ENCODE measurements at regions not wholly inside any gene's neighbourhood (a gene's known extent, or its start where the extent isn't known, plus 50 kb on each side); places are given as distances from the start of the nearest gene placed in this dataset.

DNA sequence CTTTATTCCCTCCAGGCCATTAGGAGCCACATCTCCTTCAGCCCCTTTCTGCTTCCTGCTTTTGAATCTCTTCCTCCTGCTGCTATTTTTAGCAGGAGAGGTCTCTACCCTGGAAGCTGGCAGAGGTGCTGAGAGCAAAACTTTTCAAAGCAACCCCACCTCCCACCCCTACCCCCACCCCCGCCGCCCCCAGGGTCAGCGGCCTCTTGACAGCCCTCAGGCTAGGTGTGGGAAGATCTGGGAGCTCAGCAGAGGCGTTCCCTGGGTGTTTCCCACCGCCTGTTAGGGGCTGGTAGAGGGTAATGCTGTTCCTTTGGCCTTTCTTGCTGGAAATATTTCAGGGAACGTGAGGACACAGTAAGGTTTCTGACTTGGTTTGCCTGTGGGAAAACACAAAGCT, 112.5 kb upstream of the CACHD1 start:
- no peak overlapping the region for H3K4me3 Mint-ChIP-seq (ENCODE audit: unreplicated experiment)
- no peaks in the 10 kb centered on the region for H3K9me3 Mint-ChIP-seq (ENCODE audit: unreplicated experiment)
- peaks cover 2% of the 10 kb centered on the region for H3K4me1 Mint-ChIP-seq (ENCODE audit: unreplicated experiment)
- TF ChIP-seq, protein P1, sequence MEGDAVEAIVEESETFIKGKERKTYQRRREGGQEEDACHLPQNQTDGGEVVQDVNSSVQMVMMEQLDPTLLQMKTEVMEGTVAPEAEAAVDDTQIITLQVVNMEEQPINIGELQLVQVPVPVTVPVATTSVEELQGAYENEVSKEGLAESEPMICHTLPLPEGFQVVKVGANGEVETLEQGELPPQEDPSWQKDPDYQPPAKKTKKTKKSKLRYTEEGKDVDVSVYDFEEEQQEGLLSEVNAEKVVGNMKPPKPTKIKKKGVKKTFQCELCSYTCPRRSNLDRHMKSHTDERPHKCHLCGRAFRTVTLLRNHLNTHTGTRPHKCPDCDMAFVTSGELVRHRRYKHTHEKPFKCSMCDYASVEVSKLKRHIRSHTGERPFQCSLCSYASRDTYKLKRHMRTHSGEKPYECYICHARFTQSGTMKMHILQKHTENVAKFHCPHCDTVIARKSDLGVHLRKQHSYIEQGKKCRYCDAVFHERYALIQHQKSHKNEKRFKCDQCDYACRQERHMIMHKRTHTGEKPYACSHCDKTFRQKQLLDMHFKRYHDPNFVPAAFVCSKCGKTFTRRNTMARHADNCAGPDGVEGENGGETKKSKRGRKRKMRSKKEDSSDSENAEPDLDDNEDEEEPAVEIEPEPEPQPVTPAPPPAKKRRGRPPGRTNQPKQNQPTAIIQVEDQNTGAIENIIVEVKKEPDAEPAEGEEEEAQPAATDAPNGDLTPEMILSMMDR (IDR thresholded peaks at IDR 0.05), result no peak
- peaks cover 52% of the 10 kb centered on the region for H3K27me3 Mint-ChIP-seq (ENCODE audit: unreplicated experiment)
- no peak overlapping the region for H3K27ac Mint-ChIP-seq (ENCODE audit: unreplicated experiment)
- no peaks in the 10 kb centered on the region for H3K36me3 Mint-ChIP-seq (ENCODE audit: unreplicated experiment)
- DNase-seq (ENCODE audit: extremely low spot score, unreplicated experiment), result no peak

DNA sequence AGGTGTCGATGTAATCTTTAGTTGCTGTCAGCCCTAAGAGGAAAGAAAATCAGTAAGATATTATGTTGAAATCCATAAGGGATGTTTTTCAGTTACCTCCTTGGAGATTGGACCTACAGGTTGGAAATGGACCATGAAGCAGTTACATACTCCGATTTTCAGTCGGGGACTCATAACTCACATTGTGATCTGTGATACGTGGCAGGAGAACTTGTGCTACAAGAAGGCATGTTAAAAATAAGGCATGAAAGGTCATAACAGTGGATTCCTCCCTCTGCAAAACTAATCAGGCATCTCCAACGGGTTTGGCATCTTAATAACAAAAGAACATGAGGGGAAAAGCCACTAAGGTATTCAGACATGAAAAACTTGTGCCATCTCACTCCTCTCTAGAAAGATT, 111.2 kb upstream of the CACHD1 start:
- DNase-seq (ENCODE audit: extremely low spot score, unreplicated experiment), result no peak
- TF ChIP-seq, protein P1 (IDR thresholded peaks at IDR 0.05), result no peak
- Mint-ChIP-seq H3K36me3 (ENCODE audit: unreplicated experiment) (no peaks in the 10 kb centered on the region), H3K4me1 (ENCODE audit: unreplicated experiment) (peaks cover 2% of the 10 kb centered on the region), H3K9me3 (ENCODE audit: unreplicated experiment) (no peaks in the 10 kb centered on the region), H3K27ac (ENCODE audit: unreplicated experiment) (no peak overlapping the region), H3K4me3 (ENCODE audit: unreplicated experiment) (no peak overlapping the region), H3K27me3 (ENCODE audit: unreplicated experiment) (peaks cover 57% of the 10 kb centered on the region)

DNA sequence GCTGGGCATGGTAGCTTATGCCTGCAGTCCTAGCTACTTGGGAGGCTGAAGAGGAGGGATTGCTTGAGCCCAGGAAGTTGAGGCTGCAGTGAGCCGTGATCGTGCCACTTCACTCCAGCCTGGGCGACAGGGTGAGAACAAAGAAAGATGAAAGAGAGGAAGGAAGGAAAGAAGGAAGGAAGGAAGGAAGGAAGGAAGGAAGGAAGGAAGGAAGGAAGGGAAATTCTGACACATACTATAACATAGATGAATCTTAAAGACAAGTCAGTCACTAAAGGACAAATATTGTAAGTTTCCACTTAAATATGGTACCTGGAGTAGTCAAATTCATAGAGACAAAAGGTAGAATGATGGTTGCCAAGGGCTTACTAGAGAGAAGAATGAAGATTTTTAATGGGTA, 108.0 kb upstream of the CACHD1 start:
- DNase-seq (ENCODE audit: extremely low spot score, unreplicated experiment), result no peak
- peaks cover 2% of the 10 kb centered on the region for H3K4me1 Mint-ChIP-seq (ENCODE audit: unreplicated experiment)
- peaks cover 50% of the 10 kb centered on the region for H3K27me3 Mint-ChIP-seq (ENCODE audit: unreplicated experiment)
- H3K36me3 Mint-ChIP-seq (ENCODE audit: unreplicated experiment), result no peaks in the 10 kb centered on the region
- H3K4me3 Mint-ChIP-seq (ENCODE audit: unreplicated experiment), result no peak overlapping the region
- H3K27ac Mint-ChIP-seq (ENCODE audit: unreplicated experiment), result no peak overlapping the region
- TF ChIP-seq, protein P1 (IDR thresholded peaks at IDR 0.05), result no peak
- H3K9me3 Mint-ChIP-seq (ENCODE audit: unreplicated experiment), result no peaks in the 10 kb centered on the region

DNA sequence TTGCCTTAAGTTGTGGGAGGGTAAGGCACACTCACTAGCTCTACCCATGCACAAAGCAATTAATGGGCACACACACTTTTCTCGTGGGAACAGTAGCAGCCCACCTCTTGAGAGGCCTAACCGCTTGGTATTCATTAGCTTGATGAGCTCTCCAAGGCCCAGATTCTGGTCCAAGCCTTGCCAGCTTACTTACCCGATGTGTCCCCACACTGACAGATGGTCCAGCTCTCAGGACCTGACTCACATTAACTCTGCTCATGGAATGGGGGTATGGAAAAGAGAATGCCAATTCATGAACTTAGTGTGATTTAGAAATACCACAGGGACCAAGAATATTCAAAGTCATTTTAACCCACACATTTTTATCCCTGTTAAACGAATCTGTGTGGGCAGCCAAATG, 106.8 kb upstream of the CACHD1 start:
- Mint-ChIP-seq H3K4me1 (ENCODE audit: unreplicated experiment) (no peaks in the 10 kb centered on the region), H3K27me3 (ENCODE audit: unreplicated experiment) (peaks cover 49% of the 10 kb centered on the region), H3K9me3 (ENCODE audit: unreplicated experiment) (no peaks in the 10 kb centered on the region), H3K27ac (ENCODE audit: unreplicated experiment) (no peak overlapping the region), H3K4me3 (ENCODE audit: unreplicated experiment) (no peak overlapping the region), H3K36me3 (ENCODE audit: unreplicated experiment) (no peaks in the 10 kb centered on the region)
- DNase-seq (ENCODE audit: extremely low spot score, unreplicated experiment), result no peak
- TF ChIP-seq, protein P1 (IDR thresholded peaks at IDR 0.05), result no peak

DNA sequence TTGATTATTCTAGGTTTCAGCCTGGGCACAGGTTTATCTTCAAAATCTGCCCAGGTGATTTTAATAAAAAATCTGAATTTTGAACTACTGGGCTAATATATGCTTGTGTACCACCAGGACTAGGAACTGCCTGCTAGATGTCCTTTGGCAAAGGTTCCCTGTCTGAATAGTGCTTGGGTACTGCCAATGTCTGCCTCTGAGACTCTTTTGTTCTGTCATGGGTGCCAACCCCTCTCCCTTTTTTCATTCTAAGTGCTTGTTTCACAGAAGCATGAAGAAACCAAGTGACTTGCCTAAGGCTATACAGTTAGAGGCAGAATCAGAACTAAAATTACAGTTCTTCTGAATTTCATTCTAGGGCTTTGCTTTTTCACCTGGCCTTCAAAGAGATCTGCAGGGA, 106.3 kb upstream of the CACHD1 start:
- no peak for DNase-seq (ENCODE audit: extremely low spot score, unreplicated experiment)
- Mint-ChIP-seq H3K27ac (ENCODE audit: unreplicated experiment) (no peak overlapping the region), H3K4me1 (ENCODE audit: unreplicated experiment) (no peaks in the 10 kb centered on the region), H3K27me3 (ENCODE audit: unreplicated experiment) (peaks cover 49% of the 10 kb centered on the region), H3K9me3 (ENCODE audit: unreplicated experiment) (no peaks in the 10 kb centered on the region), H3K36me3 (ENCODE audit: unreplicated experiment) (no peaks in the 10 kb centered on the region), H3K4me3 (ENCODE audit: unreplicated experiment) (no peak overlapping the region)
- TF ChIP-seq, protein P1 (IDR thresholded peaks at IDR 0.05), result no peak

Measured in osteocyte (in vitro differentiated cells).